ENCODE measurements at regions not wholly inside any gene's neighbourhood (a gene's known extent, or its start where the extent isn't known, plus 50 kb on each side); places are given as distances from the start of the nearest gene placed in this dataset.
"Not testable (repeated sequence)": the region's sequence is repeated elsewhere in the genome, so short reads cannot be mapped to it uniquely, and the experiment has no call there.

- Mint-ChIP-seq H3K4me1 (no peaks in the 10 kb centered on the region), H3K27me3 (peaks cover 21% of the 10 kb centered on the region), H3K36me3 (no peaks in the 10 kb centered on the region), H3K9me3 (no peaks in the 10 kb centered on the region), H3K27ac (no peak overlapping the region), H3K4me3 (no peak overlapping the region)
- POLR2A ChIA-PET, result no interaction called here
- DNase-seq, result no peak
- ATAC-seq (ENCODE audit: low read depth), result no peak
Measured at GRCh38 chr3:66934725-66935124, 63.4 kb upstream of the KBTBD8 start.

- H3K27ac Mint-ChIP-seq; ATAC-seq (ENCODE audit: low read depth); H3K4me3 Mint-ChIP-seq; H3K9me3 Mint-ChIP-seq; POLR2A ChIA-PET; DNase-seq; H3K4me1 Mint-ChIP-seq; H3K36me3 Mint-ChIP-seq: not testable (repeated sequence)
- H3K27me3 Mint-ChIP-seq, result peaks cover 24% of the 10 kb centered on the region
Measured at GRCh38 chr3:66937041-66937440, 61.1 kb upstream of the KBTBD8 start.

- Mint-ChIP-seq H3K27ac (no peak overlapping the region), H3K36me3 (no peaks in the 10 kb centered on the region), H3K4me1 (no peaks in the 10 kb centered on the region), H3K27me3 (peaks cover 21% of the 10 kb centered on the region), H3K4me3 (no peak overlapping the region), H3K9me3 (no peaks in the 10 kb centered on the region)
- peak; percentile 65 for ATAC-seq (ENCODE audit: low read depth)
- no peak for DNase-seq
- POLR2A ChIA-PET, result no interaction called here
Measured at GRCh38 chr3:66938338-66938963, 59.7 kb upstream of the KBTBD8 start.

GRCh38 chr3:66948041-66948440, 50.1 kb upstream of the KBTBD8 start:
- DNase-seq (no peak), ATAC-seq (ENCODE audit: low read depth) (no peak)
- Mint-ChIP-seq H3K36me3 (no peaks in the 10 kb centered on the region), H3K4me1 (no peaks in the 10 kb centered on the region), H3K4me3 (no peak overlapping the region), H3K27ac (no peak overlapping the region), H3K9me3 (no peaks in the 10 kb centered on the region), H3K27me3 (peaks cover 3% of the 10 kb centered on the region)
- POLR2A ChIA-PET, result no interaction called here

All from activated naive CD8-positive, alpha-beta T cell treated with anti-CD3 and anti-CD28 coated beads, Interleukin-2, amount 10 ng/mL, durations not matched to agents 7 days and 5 days (primary cell).